ENCODE measurements at regions not wholly inside any gene's neighbourhood (a gene's known extent, or its start where the extent isn't known, plus 50 kb on each side); places are given as distances from the start of the nearest gene placed in this dataset.
"Not testable (repeated sequence)": the region's sequence is repeated elsewhere in the genome, so short reads cannot be mapped to it uniquely, and the experiment has no call there.

GRCh38 chrX:1093121-1093520 lies 119.3 kb downstream of the CRLF2 start (continued):
- no peak for TF ChIP-seq CREB5 (CRISPR knock-in tag; IDR thresholded peaks at IDR 0.05; ENCODE audit: low read depth)
- TF ChIP-seq ZFP30 (CRISPR knock-in tag; IDR thresholded peaks at IDR 0.05) = no peak
- no peak for TF ChIP-seq CSDC2 (CRISPR knock-in tag; IDR thresholded peaks at IDR 0.05)
- no peak for TF ChIP-seq ZFP3 (CRISPR knock-in tag; IDR thresholded peaks at IDR 0.05)
- no peak for TF ChIP-seq ISL1 (CRISPR knock-in tag; IDR thresholded peaks at IDR 0.05)

GRCh38 chrX:1086444-1087409 lies 125.7 kb downstream of the CRLF2 start:
- TF ChIP-seq ARNTL (CRISPR knock-in tag; IDR thresholded peaks at IDR 0.05; ENCODE audit: borderline replicate concordance, low read depth) (no peak), ESRRG (CRISPR knock-in tag; IDR thresholded peaks at IDR 0.05) (no peak), RARB (CRISPR knock-in tag; IDR thresholded peaks at IDR 0.05) (no peak), CREB5 (CRISPR knock-in tag; IDR thresholded peaks at IDR 0.05; ENCODE audit: low read depth) (no peak), BACH2 (CRISPR knock-in tag; IDR thresholded peaks at IDR 0.05; ENCODE audit: borderline replicate concordance) (no peak), OSR1 (CRISPR knock-in tag; IDR thresholded peaks at IDR 0.05) (no peak), ISL1 (CRISPR knock-in tag; IDR thresholded peaks at IDR 0.05) (no peak)
- ATAC-seq = no peak

- ATAC-seq = not testable (repeated sequence)
Measured at GRCh38 chrX:1085871-1086270, 126.6 kb downstream of the CRLF2 start.

GRCh38 chrX:1084689-1085088 lies 127.8 kb downstream of the CRLF2 start:
- TF ChIP-seq CREB5 (CRISPR knock-in tag; IDR thresholded peaks at IDR 0.05; ENCODE audit: low read depth) = no peak
- TF ChIP-seq SNAI2 (CRISPR knock-in tag; IDR thresholded peaks at IDR 0.05) = no peak
- no peak for TF ChIP-seq PATZ1 (CRISPR knock-in tag; IDR thresholded peaks at IDR 0.05; ENCODE audit: borderline replicate concordance)
- no peak for TF ChIP-seq TCF4 (CRISPR knock-in tag; IDR thresholded peaks at IDR 0.05; ENCODE audit: borderline replicate concordance)
- no peak for TF ChIP-seq GLIS3 (CRISPR knock-in tag; IDR thresholded peaks at IDR 0.05)
- TF ChIP-seq ZC3H10 (CRISPR knock-in tag; IDR thresholded peaks at IDR 0.05) = no peak
- no peak for TF ChIP-seq CSRNP3 (CRISPR knock-in tag; IDR thresholded peaks at IDR 0.05)
- TF ChIP-seq ISL1 (CRISPR knock-in tag; IDR thresholded peaks at IDR 0.05) = no peak
- no peak for TF ChIP-seq PPARA (CRISPR knock-in tag; IDR thresholded peaks at IDR 0.05; ENCODE audit: borderline replicate concordance)
- no peak for ATAC-seq

GRCh38 chrX:1076871-1077651 lies 135.4 kb downstream of the CRLF2 start:
- TF ChIP-seq ZFP3 (CRISPR knock-in tag; IDR thresholded peaks at IDR 0.05) (no peak), PPARA (CRISPR knock-in tag; IDR thresholded peaks at IDR 0.05; ENCODE audit: borderline replicate concordance) (no peak), GLIS3 (CRISPR knock-in tag; IDR thresholded peaks at IDR 0.05) (no peak), BACH2 (CRISPR knock-in tag; IDR thresholded peaks at IDR 0.05; ENCODE audit: borderline replicate concordance) (no peak), CSRNP3 (CRISPR knock-in tag; IDR thresholded peaks at IDR 0.05) (no peak), ESRRG (CRISPR knock-in tag; IDR thresholded peaks at IDR 0.05) (no peak), TCF4 (CRISPR knock-in tag; IDR thresholded peaks at IDR 0.05; ENCODE audit: borderline replicate concordance) (no peak), CREB5 (CRISPR knock-in tag; IDR thresholded peaks at IDR 0.05; ENCODE audit: low read depth) (no peak), RARB (CRISPR knock-in tag; IDR thresholded peaks at IDR 0.05) (no peak), ARNTL (CRISPR knock-in tag; IDR thresholded peaks at IDR 0.05; ENCODE audit: borderline replicate concordance, low read depth) (no peak), ZC3H10 (CRISPR knock-in tag; IDR thresholded peaks at IDR 0.05) (no peak)
- ATAC-seq = no peak
